HEK293T (cell line): ENCODE measurements at regions not wholly inside any gene's neighbourhood (a gene's known extent, or its start where the extent isn't known, plus 50 kb on each side); places are given as distances from the start of the nearest gene placed in this dataset.

ENCODE experiments used
- ELF4 ChIP-seq: fragments of 450-650 bp; IDR thresholded peaks from 2 replicates; pipeline ENCODE4 v1.6.1; 2017; ENCODE audit warnings: antibody characterized with exemption
- HDGF ChIP-seq: fragments of 450-650 bp; IDR thresholded peaks from 2 replicates; pipeline ENCODE4 v1.6.1; 2017; ENCODE audit warnings: antibody characterized with exemption, borderline replicate concordance

DNA sequence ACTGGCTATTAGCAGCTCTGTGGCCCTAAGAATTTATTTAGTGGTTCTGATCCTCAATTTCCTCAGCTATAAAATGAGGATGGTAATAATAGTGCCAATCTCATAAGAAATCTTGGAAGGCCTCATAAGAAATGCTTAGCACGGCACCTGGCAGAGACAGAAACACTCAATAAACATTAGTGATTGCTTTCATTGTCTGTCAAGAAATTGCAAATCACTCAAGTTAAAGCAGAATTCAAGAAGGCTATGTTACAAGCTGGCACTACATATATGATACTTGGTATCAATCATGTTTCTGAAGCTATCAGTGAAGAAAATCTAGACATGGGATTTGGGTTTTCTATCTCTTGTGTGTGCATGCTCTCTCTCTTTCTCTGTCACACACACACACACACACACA lies 267.7 kb upstream of the KCNIP4 start:
- TF ChIP-seq HDGF = no peak
- TF ChIP-seq ELF4 = no peak
